Tibial artery (tissue), 4 donors: ENCODE measurements at regions not wholly inside any gene's neighbourhood (a gene's known extent, or its start where the extent isn't known, plus 50 kb on each side); places are given as distances from the start of the nearest gene placed in this dataset.

Experiments
- DNase-seq, 2 donors: peaks; one replicate each; pipeline ENCODE4 v3.0.0-alpha.2; 2019
- H3K27ac ChIP-seq, 2 donors: fragments of 200-600 bp; sonication (generic) in 1 of 2; 1 replicate in 1 of 2; 2 replicates in 1 of 2; pipeline ENCODE4 v1.5.1; 2018 to 2019; ENCODE audit warnings: mild to moderate bottlenecking in 1 of 2
- H3K27me3 ChIP-seq, 2 donors: fragments of 200-600 bp; sonication (generic) in 1 of 2; one replicate each; pipeline versions ENCODE4 v1.5.1 to v1.6.0; 2016 to 2019
- H3K36me3 ChIP-seq, 3 donors: fragments of 200-600 bp; sonication (generic) in 2 of 3; one replicate each; pipeline ENCODE4 v1.5.1; 2016 to 2019; ENCODE audit warnings: mild to moderate bottlenecking in 2 of 3
- H3K4me1 ChIP-seq, 4 donors: fragments of 200-600 bp; sonication (generic) in 2 of 4; 1 replicate in 3 of 4; 2 replicates in 1 of 4; pipeline ENCODE4 v1.5.1; 2016 to 2019
- H3K4me3 ChIP-seq, 2 donors: fragments of 200-600 bp; sonication (generic) in 1 of 2; 1 replicate in 1 of 2; 2 replicates in 1 of 2; pipeline ENCODE4 v1.5.1; 2018 to 2019; ENCODE audit warnings: mild to moderate bottlenecking in 2 of 2
- H3K9me3 ChIP-seq, 3 donors: fragments of 200-600 bp; sonication (generic) in 1 of 3; one replicate each; pipeline ENCODE4 v1.5.1; 2016 to 2019
- CTCF ChIP-seq, 2 experiments: fragments of 200-600 bp in 1 of 2; fragments of 450-650 bp in 1 of 2; IDR thresholded peaks; one replicate each; pipeline ENCODE4 v1.5.1; 2017 to 2019; ENCODE audit warnings: antibody characterized with exemption in 2 of 2, mild to moderate bottlenecking in 1 of 2, moderate library complexity in 1 of 2
- intact Hi-C: fragments of 100-400 bp; cut with DNase I; formaldehyde crosslinking; loops from one replicate; pipeline ENCODE4 v1.15.0; 2023; ENCODE audit warnings: low total_unique reads

DNA sequence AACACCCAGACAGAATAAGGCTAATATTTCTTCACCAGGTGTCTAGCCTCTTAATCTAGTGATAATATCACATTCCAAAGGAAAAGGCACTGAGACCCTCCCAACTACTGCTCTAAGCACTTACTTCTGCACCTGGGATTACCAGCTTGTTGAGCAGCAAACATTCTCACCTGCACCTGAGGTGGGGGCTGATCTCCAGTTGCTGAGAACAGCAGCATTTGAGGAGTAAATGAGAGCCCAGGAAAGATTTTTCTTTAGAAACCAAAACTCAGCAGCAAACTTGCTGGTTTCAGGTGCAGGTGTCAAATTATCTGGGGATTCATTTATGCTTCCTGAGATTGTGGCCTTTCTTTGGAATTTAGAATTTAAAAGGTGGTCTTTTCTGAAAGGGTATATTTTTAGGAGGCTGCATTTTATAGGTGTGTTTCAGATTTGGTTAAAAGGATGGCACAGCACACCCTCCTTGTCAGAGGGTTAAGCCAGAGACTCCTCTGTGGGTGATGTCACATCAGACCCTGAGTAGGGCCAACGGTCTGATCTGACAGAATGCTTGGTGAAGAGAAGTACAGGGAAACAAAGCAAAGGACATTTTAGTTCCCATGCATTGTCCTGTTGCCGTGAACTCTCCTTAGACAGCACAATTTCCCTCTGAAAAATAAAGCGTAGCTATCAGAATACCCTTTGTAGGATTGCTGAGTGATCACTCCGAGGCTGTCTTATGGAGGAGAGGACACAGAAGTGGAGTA is 411.0 kb upstream of the ATP11B start:
- DNase-seq = no peak
- TF ChIP-seq CTCF (IDR thresholded peaks at IDR 0.05) = no peak
- H3K4me3 ChIP-seq = no peak overlapping the region
- H3K4me1 ChIP-seq = no peaks in the 10 kb centered on the region
- intact Hi-C loops = no loop called here
- no peaks in the 10 kb centered on the region for H3K27me3 ChIP-seq
- H3K36me3 ChIP-seq = no peaks in the 10 kb centered on the region
- H3K9me3 ChIP-seq = no peaks in the 10 kb centered on the region
- no peak overlapping the region for H3K27ac ChIP-seq

GRCh38 chr3:182384221-182384620 is 409.1 kb upstream of the ATP11B start:
- H3K27ac ChIP-seq = no peak overlapping the region
- no peak for TF ChIP-seq CTCF (IDR thresholded peaks at IDR 0.05)
- intact Hi-C loops = no loop called here
- DNase-seq = no peak
- H3K4me1 ChIP-seq = no peaks in the 10 kb centered on the region
- H3K27me3 ChIP-seq = no peaks in the 10 kb centered on the region
- H3K9me3 ChIP-seq = no peaks in the 10 kb centered on the region
- H3K36me3 ChIP-seq = no peaks in the 10 kb centered on the region
- no peak overlapping the region for H3K4me3 ChIP-seq

DNA sequence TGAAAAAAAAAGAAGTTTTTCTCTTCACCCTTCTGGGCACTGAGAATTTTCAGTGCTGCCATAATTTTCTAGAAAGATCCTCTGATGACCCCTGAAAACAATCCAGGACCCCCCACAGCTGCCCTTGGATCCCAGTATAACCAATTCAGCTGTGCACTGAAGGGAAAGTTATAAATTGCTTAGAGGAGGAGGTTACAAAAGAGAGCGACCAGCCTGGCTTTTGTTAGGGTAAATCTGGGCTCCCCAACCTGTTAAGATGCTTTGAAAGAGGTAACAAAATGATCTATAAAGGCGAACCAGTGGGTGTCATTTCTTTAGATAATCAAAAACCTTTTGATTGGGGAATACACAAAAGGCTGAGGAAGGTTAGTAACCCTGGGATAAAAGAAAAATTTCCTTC is 407.9 kb upstream of the ATP11B start:
- intact Hi-C loops = no loop called here

DNA sequence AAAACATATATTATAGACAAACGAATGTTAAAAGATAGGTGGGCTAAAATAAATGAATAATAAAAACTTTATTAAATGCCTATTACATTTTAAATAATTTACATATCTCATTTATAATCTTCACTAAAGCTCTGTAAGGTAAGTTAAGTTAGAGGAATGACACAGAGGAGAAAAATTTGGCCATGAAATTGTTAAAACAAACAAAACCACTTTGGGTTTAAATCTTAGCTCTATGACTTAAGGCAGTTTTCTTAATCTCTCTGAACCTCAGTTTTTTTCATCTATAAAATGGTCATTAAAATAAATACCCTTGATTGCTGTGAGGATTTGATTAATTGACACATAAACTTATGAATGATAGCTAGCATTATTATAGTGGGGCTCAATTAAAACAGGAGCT is 404.8 kb upstream of the ATP11B start:
- Histone ChIP-seq H3K4me3 (no peak overlapping the region), H3K4me1 (no peaks in the 10 kb centered on the region), H3K36me3 (no peaks in the 10 kb centered on the region), H3K27me3 (no peaks in the 10 kb centered on the region), H3K27ac (no peak overlapping the region), H3K9me3 (no peaks in the 10 kb centered on the region)
- intact Hi-C loops = no loop called here
- no peak for TF ChIP-seq CTCF (IDR thresholded peaks at IDR 0.05)
- no peak for DNase-seq

More for the DNA sequence above, 407.9 kb upstream of the ATP11B start:
- Histone ChIP-seq H3K4me1 (no peaks in the 10 kb centered on the region), H3K4me3 (no peak overlapping the region), H3K36me3 (no peaks in the 10 kb centered on the region), H3K9me3 (no peaks in the 10 kb centered on the region), H3K27ac (no peak overlapping the region), H3K27me3 (no peaks in the 10 kb centered on the region)
- DNase-seq = no peak
- TF ChIP-seq CTCF (IDR thresholded peaks at IDR 0.05) = no peak

GRCh38 chr3:182389071-182389815 is 404.1 kb upstream of the ATP11B start:
- Histone ChIP-seq H3K4me1 (no peaks in the 10 kb centered on the region), H3K36me3 (no peaks in the 10 kb centered on the region), H3K27me3 (no peaks in the 10 kb centered on the region), H3K27ac (no peak overlapping the region), H3K9me3 (no peaks in the 10 kb centered on the region), H3K4me3 (no peak overlapping the region)
- DNase-seq = no peak
- intact Hi-C loops = no loop called here
- TF ChIP-seq CTCF (IDR thresholded peaks at IDR 0.05) = no peak
